MM.1S (cell line): ENCODE measurements at regions not wholly inside any gene's neighbourhood (a gene's known extent, or its start where the extent isn't known, plus 50 kb on each side); places are given as distances from the start of the nearest gene placed in this dataset.

Source experiments
- EZH2 ChIP-seq: fragments of 300-600 bp; sonication (generic); optimal IDR thresholded peaks from 2 replicates; pipeline ENCODE3; 2017; ENCODE audit warnings: low read depth, mild to moderate bottlenecking, antibody characterized with exemption, low read length, mixed read lengths
- EZH2phosphoT487 ChIP-seq: fragments of 300-600 bp; sonication (generic); IDR thresholded peaks from 2 replicates; pipeline ENCODE4 v1.6.1; 2018; ENCODE audit warnings: antibody characterized with exemption, low read length
- TF ChIP-seq, protein P1 (sequence below): fragments of 300-600 bp; sonication (generic); IDR thresholded peaks from 2 replicates; pipeline ENCODE4 v1.5.1; 2016; ENCODE audit warnings: antibody characterized with exemption, low read length, mixed read lengths

DNA sequence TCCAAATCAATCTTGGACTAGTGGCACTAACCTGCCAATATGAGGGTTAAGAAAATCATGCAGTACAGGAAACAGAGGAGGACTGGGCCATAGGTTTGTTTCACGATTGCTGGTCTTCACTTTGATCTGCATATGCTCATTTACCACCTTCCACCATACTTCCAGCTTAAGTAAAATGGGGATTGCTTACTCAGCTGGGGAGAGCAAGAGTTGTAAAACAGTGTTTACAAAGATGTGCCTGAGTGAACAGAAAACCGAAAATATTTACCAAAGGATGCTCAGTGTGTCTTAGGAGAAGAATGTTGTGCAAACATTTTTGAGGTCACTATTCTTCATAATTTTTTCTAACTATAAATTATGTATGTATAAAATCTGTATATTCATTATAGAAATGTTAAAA lies 65.1 kb upstream of the DNAH5 start:
- TF ChIP-seq, protein P1, sequence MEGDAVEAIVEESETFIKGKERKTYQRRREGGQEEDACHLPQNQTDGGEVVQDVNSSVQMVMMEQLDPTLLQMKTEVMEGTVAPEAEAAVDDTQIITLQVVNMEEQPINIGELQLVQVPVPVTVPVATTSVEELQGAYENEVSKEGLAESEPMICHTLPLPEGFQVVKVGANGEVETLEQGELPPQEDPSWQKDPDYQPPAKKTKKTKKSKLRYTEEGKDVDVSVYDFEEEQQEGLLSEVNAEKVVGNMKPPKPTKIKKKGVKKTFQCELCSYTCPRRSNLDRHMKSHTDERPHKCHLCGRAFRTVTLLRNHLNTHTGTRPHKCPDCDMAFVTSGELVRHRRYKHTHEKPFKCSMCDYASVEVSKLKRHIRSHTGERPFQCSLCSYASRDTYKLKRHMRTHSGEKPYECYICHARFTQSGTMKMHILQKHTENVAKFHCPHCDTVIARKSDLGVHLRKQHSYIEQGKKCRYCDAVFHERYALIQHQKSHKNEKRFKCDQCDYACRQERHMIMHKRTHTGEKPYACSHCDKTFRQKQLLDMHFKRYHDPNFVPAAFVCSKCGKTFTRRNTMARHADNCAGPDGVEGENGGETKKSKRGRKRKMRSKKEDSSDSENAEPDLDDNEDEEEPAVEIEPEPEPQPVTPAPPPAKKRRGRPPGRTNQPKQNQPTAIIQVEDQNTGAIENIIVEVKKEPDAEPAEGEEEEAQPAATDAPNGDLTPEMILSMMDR = no peak
- TF ChIP-seq EZH2phosphoT487 (no peak), EZH2 (no peak)
